PC-9 (cell line): ENCODE measurements at regions not wholly inside any gene's neighbourhood (a gene's known extent, or its start where the extent isn't known, plus 50 kb on each side); places are given as distances from the start of the nearest gene placed in this dataset.

Experiments
- BruUV-seq: library from RNA; stranded (reverse); fragments of 400-500 nt; replicated peaks from 2 replicates; lab custom pipeline; 2021; lab: Mats Ljungman, UMichigan
- CTCF ChIA-PET: fragments of 300-600 bp; sonication (Branson Sonifier 250); formaldehyde crosslinking; loops from one replicate; lab custom pipeline; 2022; ENCODE audit warnings: antibody characterized with exemption; lab: Charles Lee
- POLR2A ChIA-PET: fragments of 300-600 bp; sonication (Branson Sonifier 250); formaldehyde crosslinking; loops from one replicate; lab custom pipeline; 2022; ENCODE audit warnings: antibody characterized with exemption; ENCODE audit not compliant: unreplicated experiment; lab: Charles Lee
- DNase-seq, 2 experiments: peaks; one replicate each; pipeline versions ENCODE4 v3.0.0 to v3.0.0-alpha.2; 2015 to 2022; ENCODE audit warnings: mixed read lengths in 1 of 2
- H2AFZ ChIP-seq: fragments of 200-600 bp; sonication (generic); 2 replicates; pipeline ENCODE4 v1.8.1; 2017; ENCODE audit warnings: antibody characterized with exemption
- H3F3A ChIP-seq: fragments of 200-600 bp; sonication (generic); 2 replicates; pipeline ENCODE4 v1.8.1; 2017; ENCODE audit warnings: antibody characterized with exemption, mild to moderate bottlenecking, low read depth; ENCODE audit not compliant: insufficient read depth
- H3K27ac ChIP-seq: fragments of 200-600 bp; sonication (generic); 2 replicates; pipeline ENCODE4 v1.6.1; 2016; ENCODE audit warnings: mixed run types
- H3K27me3 ChIP-seq: fragments of 200-600 bp; sonication (generic); 2 replicates; pipeline ENCODE4 v1.6.1; 2016; ENCODE audit warnings: low read depth, mixed run types; ENCODE audit not compliant: insufficient read depth
- H3K36me3 ChIP-seq: fragments of 200-600 bp; sonication (generic); 2 replicates; pipeline ENCODE4 v1.6.1; 2016; ENCODE audit warnings: low read depth, mixed run types
- H3K4me1 ChIP-seq: fragments of 200-600 bp; sonication (generic); replicated peaks from 2 replicates; pipeline ENCODE4 v1.6.1; 2016; ENCODE audit warnings: mixed run types; ENCODE audit not compliant: insufficient read depth
- H3K4me2 ChIP-seq: fragments of 200-600 bp; sonication (generic); 2 replicates; pipeline ENCODE4 v1.6.1; 2017; ENCODE audit warnings: mixed run types
- H3K4me3 ChIP-seq: fragments of 200-600 bp; sonication (generic); 2 replicates; pipeline ENCODE4 v1.6.1; 2016; ENCODE audit warnings: mixed run types
- H3K79me2 ChIP-seq: fragments of 200-600 bp; sonication (generic); 2 replicates; pipeline ENCODE4 v1.6.1; 2017; ENCODE audit warnings: low read depth, mixed run types
- H3K9me2 ChIP-seq: fragments of 200-600 bp; sonication (generic); 2 replicates; pipeline ENCODE4 v1.8.1; 2017; ENCODE audit warnings: mild to moderate bottlenecking; ENCODE audit not compliant: insufficient read depth
- H3K9me3 ChIP-seq: fragments of 200-600 bp; sonication (generic); 2 replicates; pipeline ENCODE4 v1.8.1; 2016; ENCODE audit warnings: low read depth; ENCODE audit not compliant: insufficient read depth
- H4K20me1 ChIP-seq: fragments of 200-600 bp; sonication (generic); 2 replicates; pipeline ENCODE4 v1.8.1; 2017; ENCODE audit not compliant: insufficient read depth
- CTCF ChIP-seq: fragments of 200-600 bp; sonication (generic); conservative IDR thresholded peaks from 2 replicates; pipeline ENCODE4 v1.6.1; 2017; ENCODE audit warnings: mixed run types, antibody characterized with exemption, mild to moderate bottlenecking, moderate library complexity
- EZH2 ChIP-seq: fragments of 200-600 bp; sonication (generic); IDR thresholded peaks from 2 replicates; pipeline ENCODE4 v1.8.0; 2017; ENCODE audit warnings: antibody characterized with exemption, low read depth
- intact Hi-C: fragments of 100-400 bp; cut with micrococcal nuclease; formaldehyde crosslinking; loops from one replicate; pipeline ENCODE4 v1.10.0; 2022; ENCODE audit not compliant: unreplicated experiment

- Histone ChIP-seq H4K20me1 (no peaks in the 10 kb centered on the region), H3K9me3 (no peaks in the 10 kb centered on the region), H2AFZ (no peak overlapping the region), H3K27ac (no peak overlapping the region), H3F3A (no peaks in the 10 kb centered on the region), H3K36me3 (no peaks in the 10 kb centered on the region), H3K4me2 (no peak overlapping the region), H3K4me3 (no peak overlapping the region), H3K9me2 (no peaks in the 10 kb centered on the region), H3K79me2 (no peaks in the 10 kb centered on the region), H3K4me1 (no peaks in the 10 kb centered on the region), H3K27me3 (no peaks in the 10 kb centered on the region)
- TF ChIP-seq CTCF (no peak), EZH2 (no peak)
- CTCF ChIA-PET, result no interaction called here
- BruUV-seq, result no TSS peak
- POLR2A ChIA-PET, result no interaction called here
- DNase-seq, result no peak
- intact Hi-C loops, result no loop called here
Observed at GRCh38 chr5:113757508-113757907, 244.0 kb downstream of the YTHDC2 start.

- no peak overlapping the region for H2AFZ ChIP-seq
- CTCF ChIA-PET, result no interaction called here
- intact Hi-C loops, result no loop called here
- H3K36me3 ChIP-seq, result no peaks in the 10 kb centered on the region
- no peaks in the 10 kb centered on the region for H3F3A ChIP-seq
- no peaks in the 10 kb centered on the region for H3K79me2 ChIP-seq
- POLR2A ChIA-PET, result no interaction called here
- H3K27me3 ChIP-seq, result no peaks in the 10 kb centered on the region
- no peaks in the 10 kb centered on the region for H4K20me1 ChIP-seq
- no TSS peak for BruUV-seq
- no peak overlapping the region for H3K27ac ChIP-seq
- no peaks in the 10 kb centered on the region for H3K4me1 ChIP-seq
- no peaks in the 10 kb centered on the region for H3K9me3 ChIP-seq
- no peak overlapping the region for H3K4me2 ChIP-seq
- no peaks in the 10 kb centered on the region for H3K9me2 ChIP-seq
- TF ChIP-seq CTCF, result no peak
- no peak overlapping the region for H3K4me3 ChIP-seq
- no peak for DNase-seq
Observed at GRCh38 chr5:113759505-113759904, 246.0 kb downstream of the YTHDC2 start.

GRCh38 chr5:113760486-113760885, 247.0 kb downstream of the YTHDC2 start:
- Histone ChIP-seq H3K4me2 (no peak overlapping the region), H3K9me2 (no peaks in the 10 kb centered on the region), H3F3A (no peaks in the 10 kb centered on the region), H3K27me3 (no peaks in the 10 kb centered on the region), H3K27ac (no peak overlapping the region), H3K9me3 (no peaks in the 10 kb centered on the region), H4K20me1 (no peaks in the 10 kb centered on the region), H3K79me2 (no peaks in the 10 kb centered on the region), H3K4me3 (no peak overlapping the region), H3K4me1 (no peaks in the 10 kb centered on the region), H2AFZ (no peak overlapping the region), H3K36me3 (no peaks in the 10 kb centered on the region)
- intact Hi-C loops, result no loop called here
- TF ChIP-seq EZH2, result no peak
- no peak for TF ChIP-seq CTCF
- ChIA-PET CTCF (no interaction called here), POLR2A (no interaction called here)
- DNase-seq, result no peak
- no TSS peak for BruUV-seq
